B cell (primary cell): ENCODE measurements at regions not wholly inside any gene's neighbourhood (a gene's known extent, or its start where the extent isn't known, plus 50 kb on each side); places are given as distances from the start of the nearest gene placed in this dataset.

ENCODE experiments used
- ATAC-seq: fragments of 200-7000 bp; cut with Tn5 transposase; one replicate; pipeline ENCODE4 v1.10.0; 2021; ENCODE audit warnings: low read depth, mild to moderate bottlenecking, moderate number of reproducible peaks, moderate library complexity
- CTCF ChIA-PET: fragments of 350-600 bp; sonication (Branson Sonifier 250); formaldehyde crosslinking; loops from one replicate; lab custom pipeline; 2021; ENCODE audit warnings: antibody characterized with exemption, inconsistent platforms; lab: Charles Lee
- POLR2A ChIA-PET: fragments of 350-600 bp; sonication (Branson Sonifier 250); formaldehyde crosslinking; loops from one replicate; lab custom pipeline; 2021; ENCODE audit warnings: antibody characterized with exemption; lab: Charles Lee
- DNase-seq: peaks from one replicate; pipeline ENCODE4 v3.0.0; 2013
- H2AFZ ChIP-seq: 2 replicates; pipeline ENCODE4 v1.6.1; 2012; ENCODE audit warnings: mild to moderate bottlenecking, low read depth, low read length; ENCODE audit not compliant: insufficient read depth, poor library complexity, severe bottlenecking
- H3K27ac ChIP-seq, 2 donors: 1 replicate in 1 of 2; 2 replicates in 1 of 2; pipeline ENCODE4 v1.5.1; 2012 to 2013; ENCODE audit warnings: low read length in 2 of 2, mild to moderate bottlenecking in 2 of 2, moderate library complexity in 1 of 2
- H3K27me3 ChIP-seq, 4 experiments: fragments of 200-600 bp in 1 of 4; sonication (generic) in 1 of 4; replicated peaks in 1 of 4; 1 replicate in 2 of 4; 2 replicates in 2 of 4; pipeline versions ENCODE4 v1.6.1 to v1.7.0; 2013 to 2016; ENCODE audit warnings: low read length in 3 of 4, mild to moderate bottlenecking in 2 of 4, mixed read lengths in 1 of 4, moderate library complexity in 1 of 4; ENCODE audit not compliant: insufficient read depth in 4 of 4, control insufficient read depth in 3 of 4; ENCODE audit errors: control extremely low read depth in 1 of 4
- H3K36me3 ChIP-seq, 2 experiments: replicated peaks in 1 of 2; 1 replicate in 1 of 2; 2 replicates in 1 of 2; pipeline versions ENCODE4 v1.6.1 to v1.7.1; 2013; ENCODE audit warnings: low read length in 1 of 2; ENCODE audit not compliant: insufficient read depth in 2 of 2, control insufficient read depth in 1 of 2; ENCODE audit errors: control extremely low read depth in 1 of 2, extremely low read depth in 1 of 2
- H3K4me1 ChIP-seq, 2 donors: fragments of 200-600 bp in 1 of 2; sonication (generic) in 1 of 2; 1 replicate in 1 of 2; 2 replicates in 1 of 2; pipeline versions ENCODE4 v1.5.1 to v1.6.1; 2013 to 2017; ENCODE audit warnings: low read length in 2 of 2; ENCODE audit not compliant: control insufficient read depth in 2 of 2, insufficient read depth in 2 of 2
- H3K4me2 ChIP-seq: replicated peaks from 2 replicates; pipeline ENCODE3; 2012; ENCODE audit warnings: mild to moderate bottlenecking, low read depth, low read length; ENCODE audit not compliant: poor library complexity, severe bottlenecking
- H3K4me3 ChIP-seq, 5 experiments: fragments of 200-600 bp in 1 of 5; sonication (generic) in 1 of 5; 1 replicate in 3 of 5; 2 replicates in 2 of 5; pipeline versions ENCODE4 v1.5.1 to v1.7.0; 2011 to 2016; ENCODE audit warnings: low read length in 4 of 5, mild to moderate bottlenecking in 4 of 5, low read depth in 2 of 5, control low read depth in 1 of 5, moderate library complexity in 1 of 5; ENCODE audit not compliant: insufficient read depth in 1 of 5; ENCODE audit errors: control extremely low read depth in 1 of 5, extremely low read depth in 1 of 5
- H3K79me2 ChIP-seq: fragments of 200-600 bp; sonication (generic); one replicate; pipeline ENCODE4 v1.6.0; 2016; ENCODE audit warnings: low read length; ENCODE audit not compliant: control insufficient read depth, insufficient read depth
- H3K9ac ChIP-seq: fragments of 200-600 bp; sonication (generic); 2 replicates; pipeline ENCODE4 v1.6.1; 2017; ENCODE audit warnings: mild to moderate bottlenecking, low read length, moderate library complexity
- H3K9me3 ChIP-seq, 3 donors: one replicate each; pipeline versions ENCODE4 v1.6.1 to v1.7.1; 2013; ENCODE audit warnings: low read length in 2 of 3; ENCODE audit not compliant: control insufficient read depth in 2 of 3, insufficient read depth in 1 of 3; ENCODE audit errors: control extremely low read depth in 1 of 3
- H4K20me1 ChIP-seq: 2 replicates; pipeline ENCODE4 v1.6.0; 2012; ENCODE audit warnings: mild to moderate bottlenecking, low read length; ENCODE audit not compliant: insufficient read depth, control insufficient read depth, poor library complexity, severe bottlenecking
- H3K27ac Mint-ChIP-seq: one replicate; pipeline ENCODE4 v1.8.0; 2021; ENCODE audit warnings: mixed read lengths
- H3K27me3 Mint-ChIP-seq: one replicate; pipeline ENCODE4 v1.8.0; 2021; ENCODE audit warnings: mixed read lengths
- H3K4me1 Mint-ChIP-seq: one replicate; pipeline ENCODE4 v1.8.0; 2021; ENCODE audit warnings: mixed read lengths
- H3K4me3 Mint-ChIP-seq: one replicate; pipeline ENCODE4 v1.8.0; 2021; ENCODE audit warnings: mixed read lengths
- H3K9me3 Mint-ChIP-seq: one replicate; pipeline ENCODE4 v1.8.0; 2022; ENCODE audit warnings: mixed read lengths; ENCODE audit not compliant: insufficient read depth
- CTCF ChIP-seq: fragments of 200-600 bp; IDR thresholded peaks from one replicate; pipeline ENCODE4 v1.8.0; 2022; ENCODE audit warnings: antibody characterized with exemption, mild to moderate bottlenecking
- EZH2 ChIP-seq: IDR thresholded peaks from 2 replicates; pipeline ENCODE4 v1.6.1; 2012; ENCODE audit warnings: borderline replicate concordance, low read depth, mild to moderate bottlenecking, moderate library complexity, low read length; ENCODE audit not compliant: insufficient read depth, poor library complexity, severe bottlenecking
- WGBS: methylation state at CpG from one replicate; pipeline ENCODE4 v1.1.5; 2013; ENCODE audit warnings: missing lambda C conversion rate; ENCODE audit not compliant: insufficient coverage; 5-methylcytosine and 5-hydroxymethylcytosine counted together
- intact Hi-C: fragments of 100-400 bp; cut with micrococcal nuclease; formaldehyde crosslinking; loops from one replicate; pipeline ENCODE4 v1.10.0; 2022

- Mint-ChIP-seq H3K9me3 (no peaks in the 10 kb centered on the region), H3K4me1 (no peaks in the 10 kb centered on the region), H3K27ac (no peak overlapping the region), H3K27me3 (peaks cover 10% of the 10 kb centered on the region), H3K4me3 (no peak overlapping the region)
- no peak overlapping the region for H2AFZ ChIP-seq
- DNase-seq (no peak), ATAC-seq (no peak)
- no peak overlapping the region for H3K9ac ChIP-seq
- no peak overlapping the region for H3K4me3 ChIP-seq
- H3K27ac ChIP-seq: no peak overlapping the region
- H3K9me3 ChIP-seq: peaks cover 0 to 6% (median 0%) of the 10 kb centered on the region in 3 donors
- no peaks in the 10 kb centered on the region for H3K4me1 ChIP-seq
- H3K79me2 ChIP-seq: no peaks in the 10 kb centered on the region
- WGBS: 95% methylated on average over 3 of the region's 7 CpGs
- H4K20me1 ChIP-seq: no peaks in the 10 kb centered on the region
- peaks cover 0 to 3% (median 0%) of the 10 kb centered on the region in 4 experiments for H3K27me3 ChIP-seq
- ChIA-PET POLR2A (no interaction called here), CTCF (no interaction called here)
- H3K36me3 ChIP-seq: no peaks in the 10 kb centered on the region
- intact Hi-C loops: no loop called here
- no peak for TF ChIP-seq CTCF
- no peak for TF ChIP-seq EZH2
- no peak overlapping the region for H3K4me2 ChIP-seq
Observed at GRCh38 chr10:43925793-43926192, 277.1 kb upstream of the ZNF32 start.

GRCh38 chr10:43923328-43923727 lies 274.6 kb upstream of the ZNF32 start:
- intact Hi-C loops: no loop called here
- Mint-ChIP-seq H3K27ac (no peak overlapping the region), H3K4me1 (no peaks in the 10 kb centered on the region), H3K27me3 (no peaks in the 10 kb centered on the region), H3K4me3 (no peak overlapping the region), H3K9me3 (no peaks in the 10 kb centered on the region)
- Histone ChIP-seq H4K20me1 (no peaks in the 10 kb centered on the region), H3K36me3 (no peaks in the 10 kb centered on the region), H3K27me3 (peaks cover 0 to 3% (median 0%) of the 10 kb centered on the region in 4 experiments), H3K4me2 (no peak overlapping the region), H3K79me2 (no peaks in the 10 kb centered on the region), H3K27ac (no peak overlapping the region), H3K4me3 (no peak overlapping the region), H3K4me1 (no peaks in the 10 kb centered on the region), H3K9ac (no peak overlapping the region), H2AFZ (no peak overlapping the region), H3K9me3 (peaks cover 0 to 6% (median 0%) of the 10 kb centered on the region in 3 donors)
- no peak for DNase-seq
- ChIA-PET POLR2A (no interaction called here), CTCF (no interaction called here)
- ATAC-seq: no peak
- 55% methylated on average over 2 of the region's 2 CpGs for WGBS
- TF ChIP-seq CTCF (no peak), EZH2 (no peak)
